ENCODE measurements at regions not wholly inside any gene's neighbourhood (a gene's known extent, or its start where the extent isn't known, plus 50 kb on each side); places are given as distances from the start of the nearest gene placed in this dataset.

- TF ChIP-seq CTCF (IDR thresholded peaks at IDR 0.05 in 2 of 3, conservative IDR thresholded peaks at IDR 0.05 in 1 of 3; ENCODE audit: borderline replicate concordance in 1 of 3, insufficient read depth in 1 of 3, low read depth in 2 of 3, low read length in 2 of 3) (no peak), TCF7L2 (IDR thresholded peaks at IDR 0.05; ENCODE audit: borderline replicate concordance, extremely low read depth, insufficient read depth, insufficient read length) (no peak), REST (IDR thresholded peaks at IDR 0.05; ENCODE audit: low read depth) (no peak), EZH2 (IDR thresholded peaks at IDR 0.05) (no peak)
Observed at GRCh38 chr2:193201583-193201982, 1006.9 kb upstream of the TMEFF2 start.

All from HCT116 (cell line).